SHP77 treated with DMSO at 0.1 percent for 48 hours (cell line): ENCODE measurements at regions not wholly inside any gene's neighbourhood (a gene's known extent, or its start where the extent isn't known, plus 50 kb on each side); places are given as distances from the start of the nearest gene placed in this dataset.
A peak's percentile ranks its signal among the peaks of the same experiment; 100 is the strongest.
"Not testable (repeated sequence)": the region's sequence is repeated elsewhere in the genome, so short reads cannot be mapped to it uniquely, and the experiment has no call there.

Experiments used
- DNase-seq: peaks from one replicate; lab custom pipeline; 2025; lab: John Stamatoyannopoulos, UW

DNA sequence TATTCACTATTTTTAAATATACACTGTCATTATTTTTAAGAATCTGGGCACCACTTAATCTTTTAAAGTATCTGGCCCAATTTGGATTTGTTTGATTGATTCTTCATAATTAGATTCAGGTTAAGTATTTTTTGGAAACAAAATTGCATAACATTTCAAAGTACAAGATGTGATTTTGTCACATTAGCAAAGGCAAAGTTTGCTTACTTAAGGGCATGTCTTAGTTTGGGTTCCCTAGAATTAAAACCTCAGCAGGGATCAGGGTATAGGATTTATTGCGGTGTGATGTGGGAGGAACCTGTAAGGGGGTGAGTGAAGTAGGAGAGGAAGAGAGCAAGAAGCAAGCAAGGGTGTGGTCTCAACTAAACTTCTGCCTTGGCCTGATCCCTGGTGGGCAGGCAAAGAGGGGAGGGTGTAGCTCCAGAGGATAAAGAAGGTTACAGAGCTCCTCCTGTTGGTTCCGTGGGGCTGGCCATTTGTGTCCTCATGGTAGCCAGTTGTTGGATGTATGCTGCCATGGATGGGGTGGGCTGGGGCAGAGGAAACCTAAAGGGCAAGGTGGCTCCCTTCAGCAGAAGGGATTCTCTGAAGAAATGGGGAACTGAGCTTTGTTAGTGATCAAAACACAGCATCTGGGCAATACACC, 668.7 kb upstream of the SLC35B3 start:
- no peak for DNase-seq

DNA sequence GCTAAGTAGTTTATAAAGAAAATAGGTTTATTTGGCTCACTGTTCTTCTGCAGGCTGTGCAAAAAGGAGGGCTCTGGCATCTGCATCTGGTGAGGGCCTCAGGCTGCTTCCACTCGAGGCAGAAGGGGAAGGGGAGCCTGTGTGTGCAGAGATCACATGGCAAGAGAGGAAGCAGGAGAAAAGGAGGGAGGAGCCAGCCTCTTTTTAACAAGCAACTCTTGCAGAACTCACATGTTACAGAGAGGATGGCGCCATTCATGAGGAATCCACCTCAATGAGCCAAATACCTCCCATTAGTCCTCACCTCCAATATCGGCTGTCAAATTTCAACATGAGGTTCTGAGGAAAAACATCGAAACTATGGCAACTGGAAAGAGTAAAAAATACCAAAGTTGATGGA, 666.6 kb upstream of the SLC35B3 start:
- DNase-seq = no peak

DNA sequence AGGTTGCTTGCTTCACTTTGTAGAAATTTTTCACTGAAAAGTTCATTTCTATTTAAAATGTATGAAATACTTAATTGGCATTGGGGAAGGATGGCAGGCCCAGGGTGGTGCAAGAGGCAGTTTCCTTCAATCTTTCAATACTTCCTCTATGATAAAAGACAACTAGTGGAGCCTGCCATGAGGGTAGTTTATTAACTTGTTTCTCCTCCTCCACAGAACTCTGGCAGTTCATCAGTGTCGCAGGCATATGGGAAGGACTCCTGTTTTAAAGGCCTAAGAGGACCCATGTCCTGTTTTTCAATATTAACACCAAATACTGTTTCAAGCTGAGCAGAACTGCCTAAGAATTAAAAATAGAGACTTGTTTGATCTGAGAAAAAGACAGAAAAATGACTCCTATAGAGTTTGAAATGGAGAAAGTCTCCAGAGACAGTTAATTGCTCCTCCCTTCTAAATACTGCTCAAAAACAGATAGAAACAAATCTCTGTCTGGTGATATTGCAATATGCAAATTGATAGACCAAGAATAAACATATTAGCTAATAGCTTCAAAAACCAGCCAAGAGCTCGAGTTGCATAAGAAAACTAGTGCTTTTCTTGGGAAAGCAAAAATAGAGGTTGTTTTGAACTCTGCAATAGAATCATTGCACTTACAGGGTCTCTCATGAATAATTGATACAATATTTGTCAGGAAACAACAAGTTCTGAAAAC, 665.7 kb upstream of the SLC35B3 start:
- DNase-seq = no peak

DNA sequence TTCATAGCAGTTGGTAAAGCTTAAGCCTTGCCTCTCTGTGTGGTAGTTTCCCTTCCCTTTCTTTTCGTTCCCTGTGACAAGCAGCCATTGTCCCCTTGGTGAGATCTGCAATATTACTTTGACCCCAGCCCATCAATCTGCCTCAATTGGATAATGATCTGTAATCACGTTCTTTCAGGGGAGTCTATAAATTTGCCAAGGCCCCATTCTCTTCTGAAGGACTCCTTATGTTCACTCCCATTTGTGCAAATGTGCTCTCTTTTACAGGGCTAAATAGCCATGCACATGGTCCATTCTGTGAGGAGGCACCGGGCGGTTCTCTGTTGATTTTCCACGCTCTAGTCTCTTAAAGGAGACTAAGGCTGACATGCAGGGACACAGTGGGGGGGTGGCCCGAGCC, 660.4 kb upstream of the SLC35B3 start:
- DNase-seq = no peak

DNA sequence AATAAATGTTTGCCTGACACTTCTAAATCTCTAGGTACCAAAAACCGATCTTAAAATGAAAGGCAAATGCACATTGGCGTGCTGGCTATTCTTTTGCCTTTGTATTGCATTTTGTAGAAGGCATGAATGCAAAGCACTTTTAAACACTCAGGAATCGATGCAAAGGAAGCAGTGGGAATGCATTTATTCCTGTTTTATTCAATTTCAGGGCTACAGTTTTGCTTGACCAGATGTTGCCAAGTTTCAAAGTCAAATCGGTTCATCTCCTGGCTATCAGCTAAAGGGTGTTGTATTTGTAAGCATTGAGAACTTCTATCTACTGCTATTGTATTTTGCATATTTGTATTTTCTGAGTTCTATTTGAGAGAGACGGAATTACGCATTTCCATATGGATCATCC, 659.8 kb upstream of the SLC35B3 start:
- DNase-seq = no peak

DNA sequence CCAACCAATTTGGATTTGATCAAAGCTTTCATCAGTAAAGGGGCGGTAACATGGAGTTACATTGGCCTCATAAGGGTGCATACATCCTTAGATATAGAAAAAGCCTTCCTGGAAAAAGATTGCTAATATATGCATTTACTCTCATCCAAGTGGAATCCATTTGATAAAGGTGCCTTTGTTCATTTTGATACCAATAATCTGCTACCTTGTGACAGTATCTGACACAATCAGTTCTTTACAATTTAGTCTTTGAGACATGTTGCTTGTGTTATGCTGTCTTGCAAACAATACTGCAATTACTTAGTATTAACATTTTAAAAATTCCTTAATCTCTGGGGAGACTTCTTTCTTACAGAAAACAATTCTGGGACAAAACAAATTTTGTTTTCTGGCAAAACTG, 654.4 kb upstream of the SLC35B3 start:
- no peak for DNase-seq

DNA sequence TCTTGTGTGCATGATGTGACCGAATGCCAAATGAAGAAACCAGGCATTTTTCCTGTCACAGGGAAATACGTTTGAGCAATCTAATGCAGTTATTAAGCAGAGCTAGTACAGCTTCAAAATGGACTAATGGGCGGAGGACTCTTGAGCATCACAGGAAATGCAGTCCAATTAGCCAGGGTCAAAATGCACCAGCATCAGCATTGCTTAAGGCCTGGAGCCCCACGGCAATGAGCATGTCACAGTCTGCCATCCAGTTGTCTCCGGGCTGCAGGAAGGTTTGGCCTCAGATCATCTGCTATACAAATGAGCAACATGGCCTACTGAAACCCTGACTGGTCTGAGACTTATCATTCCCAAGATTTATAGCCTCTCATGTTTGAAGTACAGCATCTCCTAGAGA, 652.1 kb upstream of the SLC35B3 start:
- DNase-seq = peak; percentile 87

DNA sequence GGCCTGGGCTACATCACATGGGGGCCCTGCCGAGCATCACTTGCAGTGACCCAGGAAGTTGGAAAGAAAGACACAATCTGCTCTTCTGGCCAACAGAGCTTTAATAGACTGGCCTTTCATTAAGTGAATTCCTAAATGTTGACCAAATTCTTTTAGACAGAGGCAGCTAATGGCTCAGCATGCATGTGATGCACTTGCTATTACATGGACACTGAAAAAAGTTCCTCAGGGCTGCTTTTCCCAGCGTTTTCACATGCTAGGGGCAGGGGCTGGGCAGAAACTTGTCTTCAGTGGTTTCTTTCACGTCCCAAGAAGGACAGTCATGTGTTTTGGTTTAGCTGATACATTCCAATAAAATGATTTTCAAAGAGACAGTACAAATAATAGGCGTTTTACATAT, 651.0 kb upstream of the SLC35B3 start:
- no peak for DNase-seq

DNA sequence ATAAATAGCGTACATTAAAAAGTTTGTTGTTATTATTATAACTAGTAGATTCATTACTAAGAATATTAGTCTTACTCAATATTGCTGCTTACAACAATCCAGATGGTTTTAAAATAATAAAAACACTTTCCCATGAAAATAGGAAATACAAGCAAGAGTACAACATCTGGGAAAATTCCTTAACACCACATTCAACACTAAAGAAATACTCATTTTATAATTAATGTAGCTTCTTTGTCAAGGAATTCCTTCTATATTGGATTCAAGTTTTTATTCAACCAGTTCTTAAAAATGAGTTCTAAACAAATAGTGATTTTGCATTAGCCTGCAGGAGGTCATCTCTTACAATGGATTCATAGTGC, 650.3 kb upstream of the SLC35B3 start:
- no peak for DNase-seq

DNA sequence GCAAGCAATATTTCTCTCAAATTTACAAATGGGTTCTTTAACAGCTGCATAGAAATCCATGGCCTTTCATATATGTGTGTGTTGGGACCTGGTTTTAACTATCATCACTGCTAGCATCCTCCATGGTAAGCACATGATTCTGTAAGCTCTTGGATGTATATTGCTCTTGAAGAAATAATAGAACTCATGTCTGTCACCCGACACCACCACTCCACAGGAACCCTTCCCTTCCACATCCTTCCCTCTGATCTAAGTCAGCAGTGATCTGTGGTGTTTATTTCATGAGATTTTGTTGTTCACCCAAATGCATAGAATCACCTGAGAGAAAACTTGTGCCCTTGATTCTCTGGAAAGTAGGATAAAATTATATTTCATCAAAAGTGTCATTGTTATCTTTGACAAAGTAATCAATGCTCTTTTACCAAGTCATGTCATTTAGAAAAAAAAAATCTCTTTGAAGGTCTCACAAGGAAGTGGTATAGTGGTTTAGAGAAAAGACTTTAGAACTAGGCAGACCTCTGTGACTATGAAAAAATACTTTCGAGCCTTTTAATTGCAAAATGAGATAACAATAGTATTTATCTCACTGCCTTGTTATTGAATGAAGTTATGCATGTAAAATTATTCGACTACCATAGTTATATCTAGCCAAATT, 649.8 kb upstream of the SLC35B3 start:
- DNase-seq = no peak

DNA sequence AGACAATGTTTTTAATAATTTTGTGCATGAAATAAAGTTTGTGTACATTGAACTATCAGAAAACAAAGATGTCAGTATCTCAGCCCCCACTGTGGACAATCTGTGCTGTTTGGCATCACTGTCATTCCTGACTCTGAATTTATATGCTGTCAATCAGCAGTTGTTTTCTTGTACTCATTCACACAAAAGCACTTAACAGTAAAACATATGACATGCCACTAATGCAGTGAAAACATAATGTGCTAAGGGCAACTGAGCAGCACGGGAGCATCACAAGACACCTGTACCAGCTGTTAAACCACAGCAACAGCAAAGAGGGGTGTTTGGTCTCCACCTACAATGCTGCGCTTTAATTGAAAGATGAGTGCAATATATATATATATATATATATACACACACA, 647.8 kb upstream of the SLC35B3 start:
- no peak for DNase-seq

DNA sequence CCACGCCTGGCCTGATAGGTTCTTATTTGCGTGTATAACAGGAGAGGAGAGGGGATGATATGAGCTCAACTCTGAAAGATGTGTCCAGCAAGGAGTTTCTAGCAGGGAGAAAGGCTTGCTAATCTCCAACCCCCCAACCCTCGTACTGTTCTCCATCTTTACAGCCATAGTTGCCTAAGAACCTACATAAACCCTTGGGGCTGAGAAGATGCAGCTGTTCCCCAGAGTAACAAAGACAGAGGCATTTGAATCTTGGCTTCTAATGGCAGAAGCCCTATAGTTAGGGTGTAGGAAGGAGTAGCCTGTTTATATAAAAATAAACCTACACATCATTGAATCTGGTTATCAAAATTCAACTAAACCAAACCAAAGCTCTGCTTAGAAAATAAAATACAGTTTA, 631.4 kb upstream of the SLC35B3 start:
- DNase-seq = no peak

DNA sequence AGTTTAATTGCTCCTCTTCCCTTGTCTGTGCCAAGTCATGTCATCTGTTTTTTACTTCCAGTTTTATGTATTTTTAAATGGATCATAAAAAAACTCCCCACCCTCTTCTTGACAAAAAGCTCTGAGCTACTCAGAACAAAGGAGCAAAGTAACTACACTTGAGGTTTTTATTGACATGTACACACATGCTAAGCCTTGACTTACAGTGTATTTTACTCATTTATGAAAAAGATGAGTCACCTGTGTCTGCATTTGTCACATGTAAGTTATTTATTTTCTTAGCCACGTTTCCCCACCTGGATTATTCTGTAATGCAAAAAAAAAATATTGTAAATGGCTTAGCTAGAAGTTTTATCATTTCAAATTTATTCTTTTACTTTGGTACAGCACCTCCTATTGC, 628.8 kb upstream of the SLC35B3 start:
- no peak for DNase-seq

DNA sequence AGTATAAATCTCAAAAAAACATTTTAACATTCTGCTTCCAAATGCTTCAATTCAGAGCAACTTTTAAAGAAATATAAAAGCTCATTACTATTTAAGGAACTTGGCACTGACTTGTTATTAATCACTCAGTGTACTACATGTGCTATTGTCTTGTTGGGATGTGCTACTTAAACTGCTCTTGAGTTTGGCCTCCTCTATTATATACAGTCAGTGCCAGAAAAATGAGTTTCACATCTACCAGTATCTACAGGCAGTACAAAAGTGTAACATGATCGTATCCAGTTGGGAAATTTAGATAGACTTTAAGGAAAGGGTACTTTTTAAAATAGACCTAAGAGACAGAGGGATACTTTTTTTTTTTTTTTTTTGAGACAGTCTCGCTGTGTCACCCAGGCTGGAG, 627.3 kb upstream of the SLC35B3 start:
- no peak for DNase-seq

DNA sequence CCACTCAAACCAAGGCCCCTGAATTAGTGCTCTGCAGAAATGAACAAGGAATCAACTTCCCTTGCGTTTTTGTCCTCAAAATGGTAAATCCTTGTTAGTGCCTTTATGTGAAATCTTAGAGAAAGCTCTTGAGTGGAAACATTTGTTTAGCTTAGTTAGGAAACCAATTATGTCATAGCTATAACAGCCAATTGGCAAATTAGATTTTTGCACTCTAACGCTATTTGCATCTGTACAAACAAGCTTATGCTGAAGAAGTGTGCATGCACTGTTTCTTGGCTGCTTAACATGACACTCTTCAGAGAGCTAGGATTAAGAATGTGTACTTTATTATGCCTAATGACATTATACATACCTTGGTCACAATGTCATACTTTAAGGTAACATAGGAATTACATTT, 622.6 kb upstream of the SLC35B3 start:
- peak; percentile 16 for DNase-seq

DNA sequence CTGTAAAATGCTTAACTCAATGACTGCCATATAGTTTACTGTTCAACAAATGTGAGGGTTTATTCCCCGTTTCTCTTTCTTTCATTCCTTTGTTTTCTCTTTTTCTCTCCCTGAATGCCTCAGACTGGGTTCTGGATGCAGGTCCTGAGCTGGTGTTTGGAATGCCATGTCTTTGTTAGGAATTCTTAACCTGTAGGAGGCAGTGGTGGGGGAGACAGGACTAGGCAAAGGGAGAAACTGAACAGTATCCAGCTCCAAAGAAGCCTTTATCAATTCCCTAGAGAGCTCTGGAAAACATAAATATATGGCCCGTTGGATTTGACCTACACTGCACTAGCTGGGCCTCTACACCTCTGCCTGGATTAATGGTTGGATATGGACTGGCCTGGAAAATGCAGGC, 621.2 kb upstream of the SLC35B3 start:
- DNase-seq = no peak

DNA sequence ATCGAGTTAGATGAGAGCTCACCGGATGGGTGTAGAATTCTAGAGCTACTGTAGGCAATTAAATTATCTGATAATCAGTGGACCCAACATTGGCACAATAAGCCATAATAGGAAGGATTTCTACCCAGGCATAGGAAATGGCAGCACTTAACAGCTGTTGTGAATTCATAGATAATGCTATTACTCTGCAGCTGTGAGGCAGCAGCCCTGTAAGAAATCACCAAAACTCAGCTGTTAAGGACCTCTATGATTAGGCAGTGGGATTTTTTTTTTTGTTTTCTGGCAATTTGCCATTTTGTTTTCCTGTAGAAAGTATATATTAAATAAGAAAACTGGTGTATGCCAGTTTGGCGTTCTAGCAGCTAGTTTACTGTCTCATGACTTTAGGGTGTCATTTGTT, 609.1 kb upstream of the SLC35B3 start:
- DNase-seq = no peak

DNA sequence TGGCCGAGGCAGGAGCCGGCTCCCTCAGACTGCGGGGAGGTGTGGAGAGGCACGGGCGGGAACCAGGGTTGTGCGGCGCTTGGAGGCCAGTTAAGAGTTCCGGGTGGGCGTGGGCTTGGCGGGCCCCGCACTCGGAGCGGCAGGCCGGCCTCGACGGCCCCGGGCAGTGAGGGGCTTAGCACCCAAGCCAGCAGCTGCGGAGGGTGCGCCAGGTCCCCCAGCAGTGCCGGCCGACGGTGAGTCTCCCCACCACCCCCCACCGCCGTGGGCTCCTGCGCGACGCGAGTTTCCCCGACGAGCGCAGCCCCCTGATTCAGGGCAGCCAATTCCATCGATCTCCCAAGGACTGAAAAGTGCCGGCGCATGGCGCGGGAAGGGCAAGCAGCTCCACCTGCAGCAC, 605.4 kb upstream of the SLC35B3 start:
- DNase-seq = no peak

DNA sequence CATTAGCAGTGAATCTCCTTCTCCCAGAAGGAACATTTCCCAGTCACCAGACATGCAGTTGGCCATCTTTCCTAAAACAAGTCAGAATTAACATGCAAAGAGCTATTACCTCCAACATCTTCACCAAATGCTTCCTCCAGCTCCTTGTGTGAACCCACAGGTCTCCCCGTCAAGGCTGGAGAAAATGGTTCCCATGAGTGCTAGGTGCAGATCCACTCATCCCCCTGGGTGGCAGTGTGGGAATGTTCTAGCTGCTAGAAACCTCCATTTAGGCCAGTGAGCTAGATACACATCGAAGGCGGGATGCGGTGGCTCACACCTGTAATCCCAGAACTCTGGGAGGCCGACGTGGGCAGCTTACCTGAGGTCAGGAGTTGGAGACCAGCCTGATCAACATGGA, 603.9 kb upstream of the SLC35B3 start:
- DNase-seq = no peak

DNA sequence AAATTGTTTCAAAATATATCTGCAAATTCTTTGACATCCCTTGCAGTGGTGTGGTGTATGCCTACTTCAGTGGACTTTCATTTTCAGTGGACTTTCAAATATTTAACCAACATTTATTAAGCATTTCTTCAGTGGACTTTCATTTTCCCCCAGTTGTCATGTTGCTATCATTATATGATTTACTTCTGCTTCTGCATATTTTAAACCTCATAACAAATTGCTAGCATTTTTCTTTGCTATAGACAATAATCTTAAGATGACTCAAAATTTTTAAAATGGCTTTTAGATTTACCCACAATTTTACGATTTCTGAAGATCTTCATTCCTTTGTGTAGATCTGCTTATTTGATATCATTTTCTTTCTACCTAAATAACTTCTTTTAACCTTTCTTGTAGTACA, 592.7 kb upstream of the SLC35B3 start:
- no peak for DNase-seq

DNA sequence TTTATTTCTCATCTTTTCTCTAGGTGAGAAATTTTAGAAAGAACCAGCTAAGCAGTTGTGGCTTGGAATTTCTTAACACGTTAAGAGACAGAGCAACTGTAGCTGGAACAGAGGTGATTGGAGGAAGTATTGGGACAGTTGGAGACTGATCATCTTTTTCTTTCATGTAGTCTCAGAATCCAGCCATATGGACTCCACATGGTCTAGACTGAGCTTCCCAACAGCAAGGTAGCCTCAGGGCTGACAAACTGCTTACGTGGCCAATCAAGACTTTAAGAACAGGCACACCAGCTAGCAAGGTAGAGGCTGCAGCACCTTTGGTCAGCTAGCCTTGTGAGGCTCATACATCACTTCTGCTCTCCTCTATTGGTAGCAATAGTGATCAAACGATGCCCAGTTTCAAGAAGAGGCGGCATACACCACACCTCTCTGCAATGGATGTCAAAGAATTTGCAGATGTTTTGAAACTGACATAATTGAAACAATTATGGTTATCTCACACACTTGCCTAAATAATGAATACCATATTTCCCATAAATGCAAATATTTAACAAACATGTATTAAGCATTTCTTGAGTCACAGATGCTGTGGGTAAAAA, 590.5 kb upstream of the SLC35B3 start:
- DNase-seq = no peak

DNA sequence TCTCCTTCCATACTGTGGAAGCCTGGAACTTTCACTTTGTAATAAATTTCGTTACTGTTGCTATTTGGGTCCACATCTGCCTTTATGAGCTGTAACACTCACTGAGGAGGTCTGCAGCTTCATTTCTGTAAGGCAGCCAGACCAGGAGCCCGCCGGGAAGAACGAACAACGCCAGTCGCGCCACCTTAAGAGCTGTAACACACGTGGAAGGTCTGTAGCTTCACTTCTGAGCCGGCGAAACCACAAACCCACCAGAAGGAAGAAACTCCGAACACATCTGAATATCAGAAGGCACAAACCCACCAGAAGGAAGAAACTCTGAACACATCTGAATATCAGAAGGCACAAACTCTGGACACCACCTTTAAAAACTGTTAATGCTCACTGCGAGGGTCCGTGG, 589.9 kb upstream of the SLC35B3 start:
- DNase-seq = no peak

DNA sequence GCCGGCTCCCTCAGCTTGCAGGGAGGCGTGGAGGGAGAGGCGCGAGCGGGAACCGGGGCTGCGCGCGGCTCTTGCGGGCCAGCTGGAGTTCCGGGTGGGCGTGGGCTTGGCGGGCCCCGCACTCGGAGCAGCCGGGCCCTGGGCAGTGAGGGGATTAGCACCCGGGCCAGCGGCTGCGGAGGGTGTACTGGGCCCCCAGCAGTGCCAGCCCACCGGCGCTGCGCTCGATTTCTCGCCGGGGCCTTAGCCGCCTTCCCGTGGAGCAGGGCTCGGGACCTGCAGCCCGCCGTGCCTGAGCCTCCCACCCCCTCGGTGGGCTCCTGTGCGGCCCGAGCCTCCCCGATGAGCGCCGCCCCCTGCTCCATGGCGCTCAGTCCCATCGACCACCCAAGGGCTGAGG, 588.9 kb upstream of the SLC35B3 start:
- not testable (repeated sequence) for DNase-seq
